ENCODE measurements at regions not wholly inside any gene's neighbourhood (a gene's known extent, or its start where the extent isn't known, plus 50 kb on each side); places are given as distances from the start of the nearest gene placed in this dataset.

- TF ChIP-seq CTCF (IDR thresholded peaks at IDR 0.05; ENCODE audit: low read depth, low read length, poor library complexity, severe bottlenecking) (no peak), EZH2phosphoT487 (IDR thresholded peaks at IDR 0.05; ENCODE audit: borderline replicate concordance, low read length) (no peak)
Measured at GRCh38 chrX:39728025-39728424, 369.7 kb downstream of the BCOR start.

Data from DOHH2 (cell line).